Liver (tissue), 3 donors: ENCODE measurements at regions not wholly inside any gene's neighbourhood (a gene's known extent, or its start where the extent isn't known, plus 50 kb on each side); places are given as distances from the start of the nearest gene placed in this dataset.

Experiments used
- TF ChIP-seq, protein P1 (sequence below): IDR thresholded peaks from 2 replicates; pipeline ENCODE4 v1.6.1; 2016; ENCODE audit warnings: antibody characterized with exemption
- TF ChIP-seq, protein P2 (sequence below): fragments of 150-350 bp; IDR thresholded peaks from 2 replicates; pipeline ENCODE4 v1.5.1; 2017; ENCODE audit warnings: improper control_type of control experiment, low read depth, low read length; ENCODE audit not compliant: missing input control
- TF ChIP-seq, protein P3 (sequence below): IDR thresholded peaks from 2 replicates; pipeline ENCODE4 v1.6.1; 2016; ENCODE audit warnings: antibody characterized with exemption
- donor health status: healthy.
- donor health status: healthy.

DNA sequence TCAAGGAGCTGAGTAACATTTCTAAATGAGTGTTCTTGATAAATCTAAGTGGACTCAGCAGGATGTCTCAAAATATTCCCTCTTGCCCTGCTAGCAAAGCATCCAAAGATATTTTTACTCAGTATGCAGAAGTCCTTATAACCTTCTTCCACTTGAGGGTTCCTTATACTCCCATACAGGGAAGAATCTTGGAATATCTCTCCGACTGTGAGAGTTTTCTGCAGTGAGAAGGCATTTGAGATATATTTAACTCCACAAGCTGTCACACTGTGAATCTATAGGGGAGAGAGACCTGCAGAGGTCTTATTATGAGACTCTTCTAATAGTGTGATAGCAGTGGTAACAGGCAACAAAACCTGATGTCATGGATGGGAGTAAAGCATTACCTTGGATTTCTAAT lies 1034.5 kb upstream of the PABPC4L start:
- TF ChIP-seq, protein P1, sequence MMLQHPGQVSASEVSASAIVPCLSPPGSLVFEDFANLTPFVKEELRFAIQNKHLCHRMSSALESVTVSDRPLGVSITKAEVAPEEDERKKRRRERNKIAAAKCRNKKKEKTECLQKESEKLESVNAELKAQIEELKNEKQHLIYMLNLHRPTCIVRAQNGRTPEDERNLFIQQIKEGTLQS = no peak
- TF ChIP-seq, protein P2, sequence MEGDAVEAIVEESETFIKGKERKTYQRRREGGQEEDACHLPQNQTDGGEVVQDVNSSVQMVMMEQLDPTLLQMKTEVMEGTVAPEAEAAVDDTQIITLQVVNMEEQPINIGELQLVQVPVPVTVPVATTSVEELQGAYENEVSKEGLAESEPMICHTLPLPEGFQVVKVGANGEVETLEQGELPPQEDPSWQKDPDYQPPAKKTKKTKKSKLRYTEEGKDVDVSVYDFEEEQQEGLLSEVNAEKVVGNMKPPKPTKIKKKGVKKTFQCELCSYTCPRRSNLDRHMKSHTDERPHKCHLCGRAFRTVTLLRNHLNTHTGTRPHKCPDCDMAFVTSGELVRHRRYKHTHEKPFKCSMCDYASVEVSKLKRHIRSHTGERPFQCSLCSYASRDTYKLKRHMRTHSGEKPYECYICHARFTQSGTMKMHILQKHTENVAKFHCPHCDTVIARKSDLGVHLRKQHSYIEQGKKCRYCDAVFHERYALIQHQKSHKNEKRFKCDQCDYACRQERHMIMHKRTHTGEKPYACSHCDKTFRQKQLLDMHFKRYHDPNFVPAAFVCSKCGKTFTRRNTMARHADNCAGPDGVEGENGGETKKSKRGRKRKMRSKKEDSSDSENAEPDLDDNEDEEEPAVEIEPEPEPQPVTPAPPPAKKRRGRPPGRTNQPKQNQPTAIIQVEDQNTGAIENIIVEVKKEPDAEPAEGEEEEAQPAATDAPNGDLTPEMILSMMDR = no peak
- TF ChIP-seq, protein P3, sequence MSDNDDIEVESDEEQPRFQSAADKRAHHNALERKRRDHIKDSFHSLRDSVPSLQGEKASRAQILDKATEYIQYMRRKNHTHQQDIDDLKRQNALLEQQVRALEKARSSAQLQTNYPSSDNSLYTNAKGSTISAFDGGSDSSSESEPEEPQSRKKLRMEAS = no peak
